ENCODE measurements at regions not wholly inside any gene's neighbourhood (a gene's known extent, or its start where the extent isn't known, plus 50 kb on each side); places are given as distances from the start of the nearest gene placed in this dataset.

- no peak for TF ChIP-seq CTCF (IDR thresholded peaks at IDR 0.05; ENCODE audit: low read depth, low read length)
- TF ChIP-seq EZH2phosphoT487 (IDR thresholded peaks at IDR 0.05; ENCODE audit: low read depth) = no peak
Measured at GRCh38 chr20:48165401-48165685, 380.1 kb upstream of the SULF2 start.
